ENCODE measurements at regions not wholly inside any gene's neighbourhood (a gene's known extent, or its start where the extent isn't known, plus 50 kb on each side); places are given as distances from the start of the nearest gene placed in this dataset.

- TF ChIP-seq ZNF280A (IDR thresholded peaks at IDR 0.05; ENCODE audit: low read depth, partially characterized antibody) (no peak), ATF6 (CRISPR knock-in tag; IDR thresholded peaks at IDR 0.05) (no peak), MTA1 (IDR thresholded peaks at IDR 0.05; ENCODE audit: borderline replicate concordance) (no peak), ZNF311 (CRISPR knock-in tag; IDR thresholded peaks at IDR 0.05) (no peak)
Measured at GRCh38 chr2:7812231-7812995, 869.4 kb upstream of the ID2 start.

Measured in K562 (cell line).